BJ (cell line): ENCODE measurements at regions not wholly inside any gene's neighbourhood (a gene's known extent, or its start where the extent isn't known, plus 50 kb on each side); places are given as distances from the start of the nearest gene placed in this dataset.
A peak's percentile ranks its signal among the peaks of the same experiment; 100 is the strongest.
"Not testable (repeated sequence)": the region's sequence is repeated elsewhere in the genome, so short reads cannot be mapped to it uniquely, and the experiment has no call there.

Source experiments
- CTCF ChIA-PET: fragments of 350-600 bp; formaldehyde crosslinking; extraction: SDS; loops from one replicate; lab custom pipeline; 2021; ENCODE audit warnings: antibody characterized with exemption, inconsistent platforms; lab: Yijun Ruan, JAX
- POLR2A ChIA-PET: fragments of 300-600 bp; sonication (Branson Sonifier 250); formaldehyde crosslinking; extraction: SDS; loops from one replicate; lab custom pipeline; 2021; ENCODE audit warnings: antibody characterized with exemption; lab: Charles Lee
- DNase-seq: peaks from one replicate; pipeline ENCODE4 v3.0.0-alpha.2; 2011; ENCODE audit warnings: low read depth
- H3K27me3 ChIP-seq: 2 replicates; pipeline ENCODE4 v1.6.0; 2011; ENCODE audit warnings: low read length; ENCODE audit not compliant: control insufficient read depth, insufficient read depth
- H3K36me3 ChIP-seq: 2 replicates; pipeline ENCODE4 v1.5.1; 2011; ENCODE audit warnings: low read length; ENCODE audit not compliant: control insufficient read depth, insufficient read depth
- H3K4me3 ChIP-seq: 2 replicates; pipeline ENCODE4 v1.5.1; 2011; ENCODE audit warnings: low read depth, mild to moderate bottlenecking, control low read depth, low read length
- CTCF ChIP-seq: IDR thresholded peaks from 2 replicates; pipeline ENCODE4 v1.5.1; 2011; ENCODE audit warnings: low read depth, mild to moderate bottlenecking, control low read depth, inconsistent platforms, low read length, moderate library complexity; ENCODE audit not compliant: insufficient read depth

DNA sequence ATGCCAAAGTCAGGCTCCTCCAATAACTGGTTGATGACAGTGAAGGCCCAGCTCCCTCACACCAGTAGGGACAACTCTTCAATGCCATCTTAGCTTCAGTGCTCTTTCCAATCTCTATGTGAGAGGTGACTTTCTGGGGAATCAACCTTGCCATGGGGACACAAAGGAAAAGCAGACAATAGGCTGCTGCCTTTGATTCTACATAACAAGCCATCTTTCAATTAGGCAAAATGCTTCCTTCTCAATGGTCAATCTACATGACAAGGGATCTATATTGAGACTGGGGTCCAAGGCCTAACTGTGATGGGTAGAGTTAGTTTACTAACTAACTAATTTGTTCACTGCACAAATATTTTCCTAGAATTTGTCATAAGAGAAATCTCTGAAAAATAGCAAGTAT is 1417.5 kb upstream of the SEL1L start:
- no peak for DNase-seq
- Histone ChIP-seq H3K36me3 (no peaks in the 10 kb centered on the region), H3K4me3 (no peak overlapping the region), H3K27me3 (no peaks in the 10 kb centered on the region)
- POLR2A ChIA-PET, result no interaction called here
- no peak for TF ChIP-seq CTCF
- CTCF ChIA-PET, result no interaction called here

- H3K36me3 ChIP-seq, result no peaks in the 10 kb centered on the region
- no peak for TF ChIP-seq CTCF
- no peak for DNase-seq
- ChIA-PET CTCF (no interaction called here), POLR2A (no interaction called here)
- no peaks in the 10 kb centered on the region for H3K27me3 ChIP-seq
- H3K4me3 ChIP-seq, result no peak overlapping the region
Observed at GRCh38 chr14:82963756-82964155, 1430.1 kb upstream of the SEL1L start.

DNA sequence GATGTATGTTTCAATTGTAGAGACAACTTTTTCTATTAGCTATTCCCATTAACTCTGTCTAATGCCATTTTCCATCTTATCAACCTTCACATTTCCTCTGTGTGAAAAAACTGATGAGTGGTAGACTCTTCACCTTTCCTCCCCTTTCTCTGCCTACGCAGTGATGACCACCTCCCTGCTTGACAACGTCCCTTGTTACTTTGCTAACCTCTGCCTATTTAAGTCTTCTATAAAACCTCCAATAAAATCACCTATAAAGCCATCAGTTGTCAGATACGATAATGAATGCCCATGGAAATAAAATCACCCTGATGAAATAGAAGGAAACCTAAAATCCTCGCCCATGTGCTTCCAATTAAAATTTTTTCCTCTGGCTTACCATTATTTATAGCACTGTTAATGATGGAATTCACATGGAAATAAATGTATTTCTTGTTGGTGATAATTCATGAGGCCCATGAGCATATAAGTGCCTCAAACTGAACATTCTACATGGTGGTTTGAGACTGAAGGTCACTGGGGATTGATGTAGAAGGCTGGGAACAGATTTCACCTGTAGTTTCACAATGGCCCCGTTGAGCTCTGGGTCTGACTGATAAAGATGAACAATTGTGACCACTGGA is 1454.0 kb upstream of the SEL1L start:
- no peak for TF ChIP-seq CTCF
- Histone ChIP-seq H3K27me3 (no peaks in the 10 kb centered on the region), H3K4me3 (no peak overlapping the region), H3K36me3 (no peaks in the 10 kb centered on the region)
- POLR2A ChIA-PET, result no interaction called here
- no peak for DNase-seq
- CTCF ChIA-PET, result no interaction called here

DNA sequence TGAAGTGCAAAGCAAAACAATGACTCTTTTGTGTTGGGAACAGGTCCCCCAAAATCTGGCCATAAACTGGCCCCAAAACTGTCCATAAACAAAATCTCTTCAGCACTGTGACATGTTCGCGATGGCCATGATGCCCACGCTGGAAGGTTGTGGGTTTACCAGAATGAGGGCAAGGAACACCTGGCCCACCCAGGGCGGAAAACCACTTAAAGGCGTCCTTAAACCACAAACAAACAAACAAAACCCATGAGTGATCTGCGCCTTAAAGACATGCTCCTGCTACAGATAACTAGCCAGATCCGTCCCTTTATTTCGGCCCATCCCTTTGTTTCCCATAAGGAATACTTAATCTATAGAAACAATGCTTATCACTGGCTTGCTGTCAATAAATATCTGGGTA is 1460.9 kb upstream of the SEL1L start:
- H3K36me3 ChIP-seq, H3K27me3 ChIP-seq, DNase-seq, H3K4me3 ChIP-seq, CTCF ChIA-PET, POLR2A ChIA-PET: not testable (repeated sequence)

GRCh38 chr14:82999802-83000201 is 1466.1 kb upstream of the SEL1L start:
- ChIA-PET POLR2A (no interaction called here), CTCF (interaction anchor here (0.9 kb wide), 1 partner anchor 301 kb away, joined by 3 read pairs; no protein-coding TSS in a partner anchor)
- H3K27me3 ChIP-seq, result no peaks in the 10 kb centered on the region
- no peak overlapping the region for H3K4me3 ChIP-seq
- no peak for DNase-seq
- H3K36me3 ChIP-seq, result no peaks in the 10 kb centered on the region
- TF ChIP-seq CTCF, result peak; percentile 34; the same call in 1 of the 2 replicates

GRCh38 chr14:83004456-83005006 is 1470.9 kb upstream of the SEL1L start:
- no peaks in the 10 kb centered on the region for H3K36me3 ChIP-seq
- H3K4me3 ChIP-seq, result no peak overlapping the region
- ChIA-PET CTCF (no interaction called here), POLR2A (no interaction called here)
- H3K27me3 ChIP-seq, result no peaks in the 10 kb centered on the region
- no peak for DNase-seq
- no peak for TF ChIP-seq CTCF
